Loucy (cell line): ENCODE measurements at regions not wholly inside any gene's neighbourhood (a gene's known extent, or its start where the extent isn't known, plus 50 kb on each side); places are given as distances from the start of the nearest gene placed in this dataset.
A peak's percentile ranks its signal among the peaks of the same experiment; 100 is the strongest.

Source experiments
- H2AFZ ChIP-seq: fragments of 200-600 bp; sonication (generic); 2 replicates; pipeline ENCODE4 v1.6.0; 2016; ENCODE audit warnings: antibody characterized with exemption, mild to moderate bottlenecking, low read length, moderate library complexity
- H3F3A ChIP-seq: fragments of 200-600 bp; 2 replicates; pipeline ENCODE4 v1.6.0; 2016; ENCODE audit warnings: antibody characterized with exemption, low read depth, mild to moderate bottlenecking
- H3K27me3 ChIP-seq: fragments of 200-600 bp; sonication (generic); 2 replicates; pipeline ENCODE4 v1.6.1; 2014; ENCODE audit warnings: low read length, mild to moderate bottlenecking; ENCODE audit not compliant: insufficient read depth, poor library complexity, severe bottlenecking
- H3K36me3 ChIP-seq: fragments of 200-600 bp; sonication (generic); 2 replicates; pipeline ENCODE4 v1.6.1; 2016; ENCODE audit warnings: low read length; ENCODE audit not compliant: insufficient read depth
- H3K4me1 ChIP-seq: fragments of 200-600 bp; sonication (generic); 2 replicates; pipeline ENCODE4 v1.5.1; 2014; ENCODE audit warnings: low read length, mild to moderate bottlenecking; ENCODE audit not compliant: insufficient read depth, poor library complexity, severe bottlenecking
- H3K4me2 ChIP-seq: fragments of 200-600 bp; sonication (generic); 2 replicates; pipeline ENCODE4 v1.6.0; 2014; ENCODE audit warnings: antibody characterized with exemption, low read length, low read depth, mild to moderate bottlenecking; ENCODE audit not compliant: poor library complexity, severe bottlenecking
- H3K4me3 ChIP-seq: fragments of 200-600 bp; sonication (generic); 2 replicates; pipeline ENCODE4 v1.5.1; 2014; ENCODE audit warnings: low read length, mild to moderate bottlenecking, mixed read lengths; ENCODE audit not compliant: poor library complexity, severe bottlenecking
- H3K79me2 ChIP-seq: fragments of 200-600 bp; sonication (generic); 2 replicates; pipeline ENCODE4 v1.6.1; 2014; ENCODE audit warnings: low read length; ENCODE audit not compliant: insufficient read depth
- H3K9ac ChIP-seq: fragments of 200-600 bp; sonication (generic); 2 replicates; pipeline ENCODE4 v1.6.0; 2014; ENCODE audit warnings: mild to moderate bottlenecking, low read depth, low read length, moderate library complexity; ENCODE audit not compliant: poor library complexity, severe bottlenecking
- H3K9me2 ChIP-seq: fragments of 200-600 bp; sonication (generic); replicated peaks from 2 replicates; pipeline ENCODE4 v1.6.1; 2016; ENCODE audit warnings: low read depth, low read length, mixed read lengths
- H3K9me3 ChIP-seq: fragments of 200-600 bp; sonication (generic); 2 replicates; pipeline ENCODE4 v1.6.1; 2014; ENCODE audit warnings: mild to moderate bottlenecking, antibody characterized with exemption, low read length, low read depth; ENCODE audit not compliant: insufficient read depth
- H4K20me1 ChIP-seq: fragments of 200-600 bp; sonication (generic); 2 replicates; pipeline ENCODE4 v1.6.0; 2014; ENCODE audit warnings: antibody characterized with exemption, low read length, mild to moderate bottlenecking; ENCODE audit not compliant: insufficient read depth, poor library complexity, severe bottlenecking
- EZH2phosphoT487 ChIP-seq: fragments of 200-600 bp; IDR thresholded peaks from 2 replicates; pipeline ENCODE4 v1.6.1; 2018; ENCODE audit warnings: antibody characterized with exemption, mild to moderate bottlenecking, moderate library complexity, borderline replicate concordance
- TF ChIP-seq, protein P1 (sequence below): fragments of 200-600 bp; sonication (generic); conservative IDR thresholded peaks from 2 replicates; pipeline ENCODE4 v1.5.1; 2014; ENCODE audit warnings: mild to moderate bottlenecking, antibody characterized with exemption, low read length

DNA sequence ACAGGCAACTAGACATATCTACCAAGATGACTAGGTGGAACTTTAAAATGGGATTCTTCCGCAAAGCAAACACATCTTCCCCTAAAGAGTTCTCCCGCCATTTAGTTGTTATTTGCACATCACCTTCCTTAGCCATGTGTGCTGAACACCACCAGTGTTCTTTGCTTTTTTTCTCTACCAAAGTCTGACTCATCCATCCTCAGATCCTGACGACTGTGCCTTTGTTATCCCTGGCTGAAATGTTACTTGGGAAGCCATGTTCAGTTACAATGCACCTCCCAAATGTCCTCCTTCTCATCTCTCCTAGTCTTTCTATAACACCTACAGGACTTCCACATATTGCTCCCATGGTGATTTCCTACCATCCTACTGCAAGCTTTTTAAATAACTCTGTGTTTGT, 593.5 kb upstream of the ARID1B start:
- H3K4me1 ChIP-seq, result peaks cover 39% of the 10 kb centered on the region
- no peak overlapping the region for H3K4me3 ChIP-seq
- H3K9ac ChIP-seq, result no peak overlapping the region
- no peak overlapping the region for H2AFZ ChIP-seq
- peaks cover 3% of the 10 kb centered on the region; the same call in 1 of the 2 replicates for H3K9me3 ChIP-seq
- TF ChIP-seq, protein P1, sequence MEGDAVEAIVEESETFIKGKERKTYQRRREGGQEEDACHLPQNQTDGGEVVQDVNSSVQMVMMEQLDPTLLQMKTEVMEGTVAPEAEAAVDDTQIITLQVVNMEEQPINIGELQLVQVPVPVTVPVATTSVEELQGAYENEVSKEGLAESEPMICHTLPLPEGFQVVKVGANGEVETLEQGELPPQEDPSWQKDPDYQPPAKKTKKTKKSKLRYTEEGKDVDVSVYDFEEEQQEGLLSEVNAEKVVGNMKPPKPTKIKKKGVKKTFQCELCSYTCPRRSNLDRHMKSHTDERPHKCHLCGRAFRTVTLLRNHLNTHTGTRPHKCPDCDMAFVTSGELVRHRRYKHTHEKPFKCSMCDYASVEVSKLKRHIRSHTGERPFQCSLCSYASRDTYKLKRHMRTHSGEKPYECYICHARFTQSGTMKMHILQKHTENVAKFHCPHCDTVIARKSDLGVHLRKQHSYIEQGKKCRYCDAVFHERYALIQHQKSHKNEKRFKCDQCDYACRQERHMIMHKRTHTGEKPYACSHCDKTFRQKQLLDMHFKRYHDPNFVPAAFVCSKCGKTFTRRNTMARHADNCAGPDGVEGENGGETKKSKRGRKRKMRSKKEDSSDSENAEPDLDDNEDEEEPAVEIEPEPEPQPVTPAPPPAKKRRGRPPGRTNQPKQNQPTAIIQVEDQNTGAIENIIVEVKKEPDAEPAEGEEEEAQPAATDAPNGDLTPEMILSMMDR, result no peak
- TF ChIP-seq EZH2phosphoT487, result no peak
- no peaks in the 10 kb centered on the region for H3K36me3 ChIP-seq
- H4K20me1 ChIP-seq, result no peaks in the 10 kb centered on the region
- H3K27me3 ChIP-seq, result no peaks in the 10 kb centered on the region
- H3K79me2 ChIP-seq, result no peaks in the 10 kb centered on the region
- H3F3A ChIP-seq, result no peaks in the 10 kb centered on the region
- H3K9me2 ChIP-seq, result no peaks in the 10 kb centered on the region
- H3K4me2 ChIP-seq, result no peak overlapping the region

DNA sequence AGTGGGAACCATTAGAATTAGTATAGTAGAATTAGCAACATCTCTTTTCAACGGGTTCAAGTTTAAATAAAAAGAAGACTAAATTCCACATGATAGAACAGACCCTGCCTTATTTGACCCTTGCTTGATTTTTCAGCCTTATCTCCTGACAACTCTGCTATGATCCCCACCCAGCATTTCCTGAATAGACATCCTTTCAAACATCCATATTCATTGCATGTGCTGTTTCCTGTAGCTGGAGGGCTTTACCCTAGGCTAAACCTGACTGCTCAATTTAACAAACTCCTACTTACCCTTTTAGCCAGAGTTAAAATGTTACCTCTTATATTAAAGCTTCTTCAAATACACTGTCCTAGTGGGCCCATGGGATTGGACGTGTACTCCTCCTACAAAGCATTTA, 594.8 kb upstream of the ARID1B start:
- TF ChIP-seq, protein P1, result no peak
- no peak for TF ChIP-seq EZH2phosphoT487
- Histone ChIP-seq H3K4me3 (peak overlapping the region; percentile 5), H3K9ac (peak overlapping the region; percentile 40), H3K79me2 (no peaks in the 10 kb centered on the region), H3K9me2 (no peaks in the 10 kb centered on the region), H3K36me3 (no peaks in the 10 kb centered on the region), H3F3A (no peaks in the 10 kb centered on the region), H2AFZ (no peak overlapping the region), H3K4me2 (peak overlapping the region; percentile 56), H3K27me3 (no peaks in the 10 kb centered on the region), H3K9me3 (peaks cover 3% of the 10 kb centered on the region; the same call in 1 of the 2 replicates), H4K20me1 (no peaks in the 10 kb centered on the region), H3K4me1 (peaks cover 27% of the 10 kb centered on the region)

DNA sequence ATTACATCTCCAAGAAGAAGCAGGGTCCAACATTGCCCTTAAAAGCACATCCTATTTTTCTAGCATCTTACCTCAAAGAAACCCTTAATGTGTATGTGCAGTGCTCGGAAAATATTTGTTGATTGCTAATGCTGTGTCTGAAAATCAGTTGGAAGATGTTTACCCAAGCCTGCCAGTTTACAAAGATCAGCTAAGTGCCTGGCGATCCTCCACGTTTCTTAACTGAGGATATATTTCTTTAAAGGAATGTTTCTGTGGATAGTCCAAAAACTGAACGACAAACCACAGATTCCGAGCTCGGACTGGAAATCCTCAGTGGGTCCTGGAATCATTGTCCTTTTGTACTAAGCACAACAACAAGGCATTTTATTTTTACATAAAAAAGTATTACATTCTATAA, 595.7 kb upstream of the ARID1B start:
- Histone ChIP-seq H3K4me3 (no peak overlapping the region), H2AFZ (no peak overlapping the region), H3K9ac (no peak overlapping the region), H3K4me1 (peaks cover 27% of the 10 kb centered on the region), H3K27me3 (no peaks in the 10 kb centered on the region), H3K4me2 (peak overlapping the region; percentile 56), H3K79me2 (no peaks in the 10 kb centered on the region), H3K36me3 (no peaks in the 10 kb centered on the region), H3F3A (no peaks in the 10 kb centered on the region), H4K20me1 (no peaks in the 10 kb centered on the region), H3K9me2 (no peaks in the 10 kb centered on the region), H3K9me3 (peaks cover 3% of the 10 kb centered on the region; the same call in 1 of the 2 replicates)
- TF ChIP-seq EZH2phosphoT487, result no peak
- TF ChIP-seq, protein P1, result no peak
